Adrenal gland (tissue), 5 donors: ENCODE measurements at regions not wholly inside any gene's neighbourhood (a gene's known extent, or its start where the extent isn't known, plus 50 kb on each side); places are given as distances from the start of the nearest gene placed in this dataset.

Experiments used
- CTCF ChIP-seq, 6 experiments: fragments of 450-650 bp in 4 of 6; fragments of 200-600 bp in 2 of 6; sonication (generic) in 1 of 6; IDR thresholded peaks; 1 replicate in 5 of 6; 2 replicates in 1 of 6; pipeline versions ENCODE4 v1.5.1 to v1.8.0; 2016 to 2021; ENCODE audit warnings: antibody characterized with exemption in 6 of 6, mild to moderate bottlenecking in 2 of 6, moderate library complexity in 1 of 6
- POLR2A ChIP-seq, 2 donors: fragments of 450-650 bp; IDR thresholded peaks; one replicate each; pipeline ENCODE4 v1.6.1; 2017; ENCODE audit warnings: antibody characterized with exemption in 2 of 2, mild to moderate bottlenecking in 2 of 2, moderate library complexity in 1 of 2
- donor health status: DM: no; HTN: no; CAD: no.

- TF ChIP-seq CTCF (IDR thresholded peaks at IDR 0.05) = no peak
- no peak for TF ChIP-seq POLR2A (IDR thresholded peaks at IDR 0.05)
Observed at GRCh38 chr11:37404231-37404630, 806.2 kb upstream of the RAG2 start.
